GM23248 (cell line): ENCODE measurements at regions not wholly inside any gene's neighbourhood (a gene's known extent, or its start where the extent isn't known, plus 50 kb on each side); places are given as distances from the start of the nearest gene placed in this dataset.

ENCODE experiments used
- EZH2 ChIP-seq: fragments of 200-600 bp; sonication (generic); IDR thresholded peaks from 2 replicates; pipeline ENCODE4 v1.6.1; 2018; ENCODE audit warnings: antibody characterized with exemption, mild to moderate bottlenecking; ENCODE audit not compliant: insufficient read depth, poor library complexity, severe bottlenecking
- EZH2phosphoT487 ChIP-seq: fragments of 200-600 bp; sonication (generic); IDR thresholded peaks from 2 replicates; pipeline ENCODE4 v1.6.1; 2018; ENCODE audit warnings: antibody characterized with exemption, moderate library complexity, mild to moderate bottlenecking, low read depth; ENCODE audit not compliant: insufficient read depth

DNA sequence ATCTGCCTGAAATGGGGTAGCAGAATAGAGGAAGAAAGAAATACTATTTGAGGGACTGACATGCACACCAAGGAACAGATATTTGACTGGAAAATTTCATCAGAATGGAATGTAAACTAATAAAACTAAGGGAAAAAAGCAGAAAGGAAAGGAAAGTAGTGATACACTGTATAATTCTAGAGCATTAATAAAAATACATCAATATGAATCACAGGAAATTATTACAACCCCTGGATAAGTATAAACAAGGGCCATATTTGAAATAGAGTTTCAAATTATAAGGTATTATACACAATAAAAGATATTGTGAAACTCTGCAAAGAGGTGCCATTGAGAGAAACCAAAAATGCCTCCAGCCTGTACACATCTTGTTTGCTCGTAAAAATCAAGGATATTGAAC, 149.6 kb downstream of the ICOS start:
- no peak for TF ChIP-seq EZH2phosphoT487
- TF ChIP-seq EZH2, result no peak
